GM12892 (cell line): ENCODE measurements at regions not wholly inside any gene's neighbourhood (a gene's known extent, or its start where the extent isn't known, plus 50 kb on each side); places are given as distances from the start of the nearest gene placed in this dataset.

Experiments
- POLR2A ChIP-seq: IDR thresholded peaks from 2 replicates; pipeline ENCODE4 v1.6.1; 2011; ENCODE audit warnings: low read depth, low read length, control low read depth
- POLR2AphosphoS5 ChIP-seq: IDR thresholded peaks from 2 replicates; pipeline ENCODE4 v1.6.1; 2011; ENCODE audit warnings: low read depth, low read length, control low read depth
- TAF1 ChIP-seq: IDR thresholded peaks from 2 replicates; pipeline ENCODE4 v1.6.1; 2011; ENCODE audit warnings: low read depth, mild to moderate bottlenecking, control low read depth, low read length, borderline replicate concordance

- TF ChIP-seq POLR2A (no peak), POLR2AphosphoS5 (no peak), TAF1 (no peak)
These were observed 213.7 kb downstream of the TEX13C start for GRCh38 chrX:125533352-125533751.
